Fibroblast of mammary gland (primary cell): ENCODE measurements at regions not wholly inside any gene's neighbourhood (a gene's known extent, or its start where the extent isn't known, plus 50 kb on each side); places are given as distances from the start of the nearest gene placed in this dataset.

ENCODE experiments used
- DNase-seq: peaks from one replicate; pipeline ENCODE4 v3.0.0-alpha.2; 2010; ENCODE audit warnings: low read depth
- H3K4me3 ChIP-seq: 2 replicates; pipeline ENCODE4 v1.5.1; 2011; ENCODE audit warnings: low read depth, mild to moderate bottlenecking, low read length, moderate library complexity; ENCODE audit not compliant: control insufficient read depth
- CTCF ChIP-seq: conservative IDR thresholded peaks from 2 replicates; pipeline ENCODE4 v1.5.1; 2011; ENCODE audit warnings: low read depth, low read length, inconsistent platforms; ENCODE audit not compliant: control insufficient read depth, insufficient read depth

- H3K4me3 ChIP-seq: no peak overlapping the region
- TF ChIP-seq CTCF: no peak
- no peak for DNase-seq
Observed at GRCh38 chr13:53878861-53879260, 850.2 kb downstream of the OLFM4 start.

- no peak for DNase-seq
- TF ChIP-seq CTCF: no peak
- no peak overlapping the region for H3K4me3 ChIP-seq
Observed at GRCh38 chr13:53885997-53886396, 857.4 kb downstream of the OLFM4 start.

GRCh38 chr13:53890696-53891095 lies 862.1 kb downstream of the OLFM4 start:
- no peak for DNase-seq
- H3K4me3 ChIP-seq: no peak overlapping the region
- TF ChIP-seq CTCF: no peak

GRCh38 chr13:53901593-53901992 lies 873.0 kb downstream of the OLFM4 start:
- DNase-seq: no peak
- H3K4me3 ChIP-seq: no peak overlapping the region
- no peak for TF ChIP-seq CTCF

- TF ChIP-seq CTCF: no peak
- DNase-seq: no peak
- no peak overlapping the region for H3K4me3 ChIP-seq
Observed at GRCh38 chr13:53907891-53908290, 879.3 kb downstream of the OLFM4 start.

GRCh38 chr13:53920916-53921315 lies 892.3 kb downstream of the OLFM4 start:
- no peak for TF ChIP-seq CTCF
- no peak for DNase-seq
- no peak overlapping the region for H3K4me3 ChIP-seq

GRCh38 chr13:53921473-53921872 lies 892.9 kb downstream of the OLFM4 start:
- no peak overlapping the region for H3K4me3 ChIP-seq
- no peak for TF ChIP-seq CTCF
- DNase-seq: no peak
